GM06990 (cell line): ENCODE measurements at regions not wholly inside any gene's neighbourhood (a gene's known extent, or its start where the extent isn't known, plus 50 kb on each side); places are given as distances from the start of the nearest gene placed in this dataset.

ENCODE experiments used
- DNase-seq: peaks from one replicate; pipeline ENCODE4 v3.0.0-alpha.2; 2011; ENCODE audit not compliant: insufficient read length; ENCODE audit errors: extremely low read depth
- H3K27me3 ChIP-seq: replicated peaks from 2 replicates; pipeline ENCODE4 v1.6.0; 2011; ENCODE audit warnings: low read length; ENCODE audit not compliant: control insufficient read depth, insufficient read depth
- H3K36me3 ChIP-seq: 2 replicates; pipeline ENCODE4 v1.5.1; 2011; ENCODE audit warnings: low read length; ENCODE audit not compliant: control insufficient read depth, insufficient read depth
- H3K4me3 ChIP-seq: replicated peaks from 2 replicates; pipeline ENCODE4 v1.5.1; 2011; ENCODE audit warnings: low read depth, mild to moderate bottlenecking, control low read depth, low read length
- CTCF ChIP-seq: IDR thresholded peaks from 2 replicates; pipeline ENCODE4 v1.5.1; 2011; ENCODE audit warnings: low read length, control low read depth, mild to moderate bottlenecking, inconsistent platforms; ENCODE audit not compliant: insufficient read depth, poor library complexity, severe bottlenecking

GRCh38 chr3:130835483-130835882, 58.4 kb upstream of the ATP2C1 start:
- no peak for TF ChIP-seq CTCF
- no peak for DNase-seq
- no peaks in the 10 kb centered on the region for H3K36me3 ChIP-seq
- H3K4me3 ChIP-seq = no peak overlapping the region
- H3K27me3 ChIP-seq = no peaks in the 10 kb centered on the region

GRCh38 chr3:130838898-130839600, 54.8 kb upstream of the ATP2C1 start:
- DNase-seq = no peak
- Histone ChIP-seq H3K4me3 (no peak overlapping the region), H3K27me3 (no peaks in the 10 kb centered on the region), H3K36me3 (no peaks in the 10 kb centered on the region)
- TF ChIP-seq CTCF = no peak

GRCh38 chr3:130839813-130840212, 54.1 kb upstream of the ATP2C1 start:
- Histone ChIP-seq H3K36me3 (no peaks in the 10 kb centered on the region), H3K4me3 (no peak overlapping the region), H3K27me3 (no peaks in the 10 kb centered on the region)
- TF ChIP-seq CTCF = no peak
- DNase-seq = no peak

GRCh38 chr3:130841357-130841756, 52.5 kb upstream of the ATP2C1 start:
- Histone ChIP-seq H3K27me3 (no peaks in the 10 kb centered on the region), H3K36me3 (no peaks in the 10 kb centered on the region), H3K4me3 (no peak overlapping the region)
- no peak for TF ChIP-seq CTCF
- DNase-seq = no peak

GRCh38 chr3:130843441-130843840, 50.4 kb upstream of the ATP2C1 start:
- H3K27me3 ChIP-seq = no peaks in the 10 kb centered on the region
- no peak for TF ChIP-seq CTCF
- no peak for DNase-seq
- no peak overlapping the region for H3K4me3 ChIP-seq
- H3K36me3 ChIP-seq = no peaks in the 10 kb centered on the region
